CD4-positive, CD25-positive, alpha-beta regulatory T cell (primary cell): ENCODE measurements at regions not wholly inside any gene's neighbourhood (a gene's known extent, or its start where the extent isn't known, plus 50 kb on each side); places are given as distances from the start of the nearest gene placed in this dataset.

ENCODE experiments used
- ATAC-seq, 2 donors: fragments of 150-1000 bp; cut with Tn5 transposase; one replicate each; pipeline ENCODE4 v1.10.0; 2021; ENCODE audit warnings: low read depth in 2 of 2, moderate number of reproducible peaks in 2 of 2, moderate library complexity in 1 of 2
- DNase-seq, 3 donors: peaks; one replicate each; pipeline versions ENCODE4 v3.0.0 to v3.0.0-alpha.2; 2012 to 2022; ENCODE audit warnings: mixed read lengths in 1 of 3
- H3K27ac ChIP-seq: one replicate; pipeline ENCODE4 v1.7.0; 2013; ENCODE audit warnings: mild to moderate bottlenecking, low read length; ENCODE audit not compliant: insufficient read depth, poor library complexity, severe bottlenecking
- H3K27me3 ChIP-seq: one replicate; pipeline ENCODE4 v1.7.0; 2013; ENCODE audit warnings: low read length; ENCODE audit not compliant: control insufficient read depth, insufficient read depth
- H3K36me3 ChIP-seq: one replicate; pipeline ENCODE4 v1.7.0; 2013; ENCODE audit warnings: mild to moderate bottlenecking, low read length, moderate library complexity; ENCODE audit not compliant: control insufficient read depth, insufficient read depth
- H3K4me1 ChIP-seq: 2 replicates; pipeline ENCODE4 v1.7.0; 2013; ENCODE audit warnings: mild to moderate bottlenecking, low read length; ENCODE audit not compliant: insufficient read depth, control insufficient read depth, poor library complexity, severe bottlenecking
- H3K4me3 ChIP-seq: one replicate; pipeline ENCODE4 v1.7.0; 2013; ENCODE audit warnings: low read depth, mild to moderate bottlenecking, low read length, moderate library complexity
- H3K9me3 ChIP-seq, 2 experiments: 1 replicate in 1 of 2; 2 replicates in 1 of 2; pipeline ENCODE4 v1.7.0; 2013; ENCODE audit warnings: low read length in 2 of 2, mild to moderate bottlenecking in 1 of 2, moderate library complexity in 1 of 2; ENCODE audit not compliant: control insufficient read depth in 2 of 2
- H3K27ac Mint-ChIP-seq, 3 donors: one replicate each; pipeline ENCODE4 v1.8.0; 2020 to 2022; ENCODE audit warnings: mild to moderate bottlenecking in 3 of 3, mixed read lengths in 3 of 3, moderate library complexity in 2 of 3
- H3K27me3 Mint-ChIP-seq: one replicate; pipeline ENCODE4 v1.8.0; 2022; ENCODE audit warnings: mild to moderate bottlenecking, mixed read lengths
- H3K36me3 Mint-ChIP-seq: one replicate; pipeline ENCODE4 v1.8.0; 2020; ENCODE audit warnings: mixed read lengths
- H3K4me1 Mint-ChIP-seq, 4 donors: one replicate each; pipeline ENCODE4 v1.8.0; 2020 to 2022; ENCODE audit warnings: mixed read lengths in 4 of 4, mild to moderate bottlenecking in 1 of 4
- H3K4me3 Mint-ChIP-seq, 4 donors: one replicate each; pipeline ENCODE4 v1.8.0; 2020 to 2022; ENCODE audit warnings: mild to moderate bottlenecking in 4 of 4, mixed read lengths in 4 of 4, moderate library complexity in 3 of 4
- H3K9me3 Mint-ChIP-seq, 7 donors: one replicate each; pipeline ENCODE4 v1.8.0; 2020 to 2022; ENCODE audit warnings: mixed read lengths in 7 of 7, mild to moderate bottlenecking in 3 of 7, moderate library complexity in 2 of 7

DNA sequence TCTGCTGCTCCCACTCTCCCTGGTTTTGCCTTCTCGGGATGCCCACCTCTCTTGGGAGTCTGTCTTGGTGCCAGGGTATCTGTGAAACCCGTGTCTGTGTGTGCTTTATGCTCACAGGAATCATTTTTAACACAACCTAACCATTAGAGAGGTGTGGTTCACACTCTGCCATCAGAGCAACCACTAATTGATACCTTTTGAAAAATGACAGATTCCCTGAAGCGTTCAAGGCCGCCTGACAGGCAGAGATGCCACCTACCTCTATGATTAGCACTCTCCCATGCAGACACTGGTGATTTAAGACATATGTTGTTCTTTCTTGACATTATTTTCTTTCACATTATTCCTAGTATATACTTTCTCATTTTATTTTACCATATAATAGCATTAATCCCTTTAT is 207.3 kb upstream of the SGCD start:
- Mint-ChIP-seq H3K27ac (no peak overlapping the region), H3K36me3 (no peaks in the 10 kb centered on the region), H3K9me3 (peaks cover 0 to 3% (median 0%) of the 10 kb centered on the region in 7 donors), H3K27me3 (peaks cover 9% of the 10 kb centered on the region), H3K4me1 (no peaks in the 10 kb centered on the region), H3K4me3 (peak overlapping the region in 1 of 4 donors; percentile 43)
- Histone ChIP-seq H3K4me3 (no peak overlapping the region), H3K4me1 (no peaks in the 10 kb centered on the region), H3K27me3 (peaks cover 2% of the 10 kb centered on the region), H3K9me3 (no peaks in the 10 kb centered on the region), H3K27ac (no peak overlapping the region), H3K36me3 (no peaks in the 10 kb centered on the region)
- DNase-seq (no peak), ATAC-seq (no peak)

DNA sequence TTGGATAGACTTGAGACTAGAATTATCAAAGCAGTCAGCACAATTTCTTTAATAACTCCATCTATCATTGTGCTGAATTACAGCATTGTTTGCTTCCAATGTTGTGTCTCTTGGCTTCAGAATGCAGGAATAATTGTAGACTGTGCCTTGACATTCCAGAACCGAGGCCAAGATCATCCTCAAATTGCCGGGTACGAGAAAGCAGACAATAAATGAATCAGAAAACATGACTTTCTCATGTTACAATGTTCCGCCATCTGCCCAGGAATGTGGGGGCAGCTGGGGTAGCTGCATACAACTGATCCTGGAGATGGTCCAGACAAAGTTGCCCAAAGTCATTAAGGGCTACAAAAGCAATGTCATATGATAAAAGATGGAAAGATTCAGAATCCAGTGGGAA is 206.2 kb upstream of the SGCD start:
- Histone ChIP-seq H3K27ac (no peak overlapping the region), H3K4me3 (no peak overlapping the region), H3K9me3 (no peaks in the 10 kb centered on the region), H3K4me1 (no peaks in the 10 kb centered on the region), H3K27me3 (peaks cover 2% of the 10 kb centered on the region), H3K36me3 (no peaks in the 10 kb centered on the region)
- Mint-ChIP-seq H3K9me3 (peaks cover 0 to 3% (median 0%) of the 10 kb centered on the region in 7 donors), H3K4me3 (no peak overlapping the region), H3K36me3 (no peaks in the 10 kb centered on the region), H3K27me3 (peaks cover 9% of the 10 kb centered on the region), H3K4me1 (no peaks in the 10 kb centered on the region), H3K27ac (no peak overlapping the region)
- ATAC-seq (no peak), DNase-seq (no peak)

DNA sequence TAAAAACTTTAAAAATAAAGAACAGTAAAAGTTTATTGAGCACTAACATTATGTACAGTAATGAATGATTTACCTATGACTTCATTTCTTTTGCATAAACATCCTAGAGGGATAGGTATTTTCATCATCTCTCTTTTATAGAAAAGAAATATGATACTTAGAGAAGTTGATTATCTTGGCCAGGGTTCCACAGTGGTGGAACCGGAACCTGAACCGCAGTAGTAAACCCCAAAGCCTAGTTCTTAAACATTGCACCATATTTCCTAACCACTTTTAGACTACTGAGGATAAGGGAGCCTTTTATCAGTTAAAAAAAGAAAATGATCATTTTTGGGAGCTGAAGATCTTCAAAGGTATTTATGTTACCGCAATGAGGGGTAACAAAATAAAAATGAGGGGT is 205.7 kb upstream of the SGCD start:
- Histone ChIP-seq H3K36me3 (no peaks in the 10 kb centered on the region), H3K27me3 (peaks cover 2% of the 10 kb centered on the region), H3K9me3 (no peaks in the 10 kb centered on the region), H3K27ac (no peak overlapping the region), H3K4me1 (no peaks in the 10 kb centered on the region), H3K4me3 (no peak overlapping the region)
- Mint-ChIP-seq H3K9me3 (peaks cover 0 to 3% (median 1%) of the 10 kb centered on the region in 7 donors), H3K4me1 (no peaks in the 10 kb centered on the region), H3K4me3 (no peak overlapping the region), H3K27ac (no peak overlapping the region), H3K36me3 (no peaks in the 10 kb centered on the region), H3K27me3 (peaks cover 9% of the 10 kb centered on the region)
- DNase-seq = no peak
- no peak for ATAC-seq

DNA sequence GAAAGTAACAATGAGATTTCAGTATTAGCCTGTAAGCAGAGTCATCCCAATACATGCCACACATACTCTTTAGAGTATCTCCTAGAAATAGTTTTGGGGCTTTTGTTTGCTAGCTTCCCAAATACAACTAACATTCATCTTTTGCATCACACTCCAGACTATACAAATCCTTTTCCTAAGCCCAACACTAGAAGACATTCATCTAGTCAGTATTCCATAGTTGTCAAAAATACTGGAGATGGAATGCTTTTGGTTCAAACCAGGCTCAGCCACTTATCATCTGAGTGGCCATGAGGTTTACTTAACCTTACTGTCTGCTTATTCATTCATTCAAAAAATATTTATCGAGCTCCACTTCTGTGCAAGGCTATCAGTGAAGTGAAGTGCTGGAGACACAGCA is 205.1 kb upstream of the SGCD start:
- peaks cover 0 to 3% (median 1%) of the 10 kb centered on the region in 7 donors for H3K9me3 Mint-ChIP-seq
- no peaks in the 10 kb centered on the region for H3K36me3 Mint-ChIP-seq
- H3K4me1 Mint-ChIP-seq = no peaks in the 10 kb centered on the region
- Histone ChIP-seq H3K4me3 (no peak overlapping the region), H3K9me3 (no peaks in the 10 kb centered on the region), H3K36me3 (no peaks in the 10 kb centered on the region), H3K27ac (no peak overlapping the region), H3K4me1 (no peaks in the 10 kb centered on the region), H3K27me3 (peaks cover 2% of the 10 kb centered on the region)
- DNase-seq = no peak
- H3K27ac Mint-ChIP-seq = no peak overlapping the region
- ATAC-seq = no peak
- H3K27me3 Mint-ChIP-seq = peaks cover 9% of the 10 kb centered on the region
- no peak overlapping the region for H3K4me3 Mint-ChIP-seq

DNA sequence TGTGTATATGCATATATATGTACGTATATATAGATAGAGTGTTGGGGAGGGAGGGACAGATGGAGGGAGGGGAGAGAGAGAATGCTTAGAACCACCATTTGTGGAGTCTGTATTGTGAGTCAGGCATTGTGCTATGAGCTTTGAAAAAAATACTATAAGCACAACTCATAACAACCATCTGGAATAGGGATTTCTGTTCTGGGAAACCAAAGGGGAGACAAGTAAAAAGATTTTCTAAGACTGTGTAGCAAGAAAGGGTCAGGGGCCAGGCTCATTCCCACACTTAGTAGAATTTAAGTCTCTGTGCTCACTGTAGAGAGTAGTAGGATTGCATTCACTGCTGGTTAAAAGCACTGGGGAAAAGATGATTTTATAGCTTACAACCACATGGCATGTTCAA is 202.3 kb upstream of the SGCD start:
- no peak overlapping the region for H3K27ac Mint-ChIP-seq

DNA sequence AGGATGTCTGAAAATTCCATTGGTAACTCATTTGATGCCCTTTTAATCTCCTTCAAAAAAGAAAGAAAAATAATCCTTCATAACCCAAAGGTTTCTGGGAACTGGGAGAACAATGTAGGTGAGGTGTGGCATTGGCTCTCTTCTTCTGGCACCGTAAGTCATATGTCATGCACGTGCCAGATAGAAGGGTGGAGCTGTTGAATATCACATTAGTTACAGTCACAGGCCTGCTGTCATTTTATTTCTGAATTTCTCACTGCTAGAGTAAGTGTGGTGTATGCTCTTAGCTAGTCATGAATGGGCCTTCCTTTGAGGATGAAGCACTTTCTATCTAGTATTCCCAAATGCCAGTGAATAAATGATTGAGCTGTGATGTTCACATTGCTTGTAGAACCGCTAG is 201.8 kb upstream of the SGCD start:
- H3K27me3 ChIP-seq = no peaks in the 10 kb centered on the region
- no peak overlapping the region for H3K27ac ChIP-seq
- H3K9me3 ChIP-seq = no peaks in the 10 kb centered on the region
- no peak overlapping the region for H3K4me3 ChIP-seq
- Mint-ChIP-seq H3K36me3 (no peaks in the 10 kb centered on the region), H3K4me3 (no peak overlapping the region), H3K27me3 (peaks cover 8% of the 10 kb centered on the region), H3K27ac (no peak overlapping the region), H3K9me3 (peaks cover 0 to 3% (median 2%) of the 10 kb centered on the region in 7 donors), H3K4me1 (no peaks in the 10 kb centered on the region)
- H3K4me1 ChIP-seq = no peaks in the 10 kb centered on the region
- DNase-seq (no peak), ATAC-seq (no peak)
- H3K36me3 ChIP-seq = no peaks in the 10 kb centered on the region

More for the DNA sequence above, 202.3 kb upstream of the SGCD start:
- no peaks in the 10 kb centered on the region for H3K36me3 Mint-ChIP-seq
- H3K4me1 Mint-ChIP-seq = no peaks in the 10 kb centered on the region
- no peak for DNase-seq
- Histone ChIP-seq H3K27me3 (no peaks in the 10 kb centered on the region), H3K27ac (no peak overlapping the region), H3K36me3 (no peaks in the 10 kb centered on the region), H3K9me3 (no peaks in the 10 kb centered on the region), H3K4me1 (no peaks in the 10 kb centered on the region), H3K4me3 (no peak overlapping the region)
- H3K27me3 Mint-ChIP-seq = peaks cover 9% of the 10 kb centered on the region
- ATAC-seq = no peak
- no peak overlapping the region for H3K4me3 Mint-ChIP-seq
- H3K9me3 Mint-ChIP-seq = peaks cover 0 to 3% (median 2%) of the 10 kb centered on the region in 7 donors

DNA sequence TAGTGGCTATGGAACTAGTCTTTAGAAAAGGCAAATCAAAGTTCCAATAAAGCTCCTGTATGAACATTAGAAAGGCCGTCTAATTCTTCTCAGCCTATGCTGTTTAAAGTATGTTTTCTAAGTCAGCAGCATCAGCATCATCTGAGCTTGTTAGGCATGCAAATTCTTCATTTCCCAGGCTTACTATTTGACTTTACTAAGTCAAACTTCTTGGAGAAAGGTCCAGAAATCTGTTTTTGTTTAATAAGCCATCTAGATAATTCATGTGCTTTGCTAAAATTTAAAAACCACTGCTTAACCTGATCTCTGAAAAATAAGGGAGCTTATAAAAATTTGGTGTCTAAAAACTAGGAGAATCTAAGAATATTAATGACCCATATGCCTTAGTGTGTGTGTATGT is 200.2 kb upstream of the SGCD start:
- H3K36me3 ChIP-seq = no peaks in the 10 kb centered on the region
- no peaks in the 10 kb centered on the region for H3K36me3 Mint-ChIP-seq
- H3K4me1 Mint-ChIP-seq = no peaks in the 10 kb centered on the region
- no peaks in the 10 kb centered on the region for H3K9me3 ChIP-seq
- no peak overlapping the region for H3K27ac Mint-ChIP-seq
- H3K4me3 ChIP-seq = no peak overlapping the region
- H3K27me3 ChIP-seq = no peaks in the 10 kb centered on the region
- no peak overlapping the region for H3K27ac ChIP-seq
- DNase-seq (no peak), ATAC-seq (no peak)
- H3K9me3 Mint-ChIP-seq = peaks cover 0 to 3% (median 2%) of the 10 kb centered on the region in 7 donors
- no peak overlapping the region for H3K4me3 Mint-ChIP-seq
- H3K4me1 ChIP-seq = no peaks in the 10 kb centered on the region
- H3K27me3 Mint-ChIP-seq = peaks cover 5% of the 10 kb centered on the region

DNA sequence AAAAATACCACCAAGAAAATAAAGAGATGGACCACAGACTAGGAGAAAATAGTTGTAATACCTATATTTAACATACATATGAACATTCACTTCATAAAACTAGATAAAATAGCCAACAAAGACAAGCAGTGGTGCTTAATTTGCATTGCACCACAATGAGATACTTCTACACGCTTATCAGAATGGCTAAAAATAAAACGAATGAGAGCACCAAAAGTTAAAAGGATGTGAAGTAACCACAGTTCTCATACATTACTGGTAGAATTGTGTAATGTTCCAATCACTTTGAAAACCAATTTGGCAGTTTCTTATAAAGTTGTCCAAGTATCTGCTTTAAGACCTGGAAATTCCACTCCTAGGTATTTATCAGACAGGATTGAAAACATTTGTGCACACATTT is 198.9 kb upstream of the SGCD start:
- ATAC-seq (no peak), DNase-seq (no peak)
- Mint-ChIP-seq H3K9me3 (peaks cover 0 to 3% (median 1%) of the 10 kb centered on the region in 7 donors), H3K4me1 (no peaks in the 10 kb centered on the region), H3K27me3 (peaks cover 5% of the 10 kb centered on the region), H3K4me3 (no peak overlapping the region), H3K36me3 (no peaks in the 10 kb centered on the region), H3K27ac (no peak overlapping the region)
- Histone ChIP-seq H3K4me3 (no peak overlapping the region), H3K27me3 (no peaks in the 10 kb centered on the region), H3K4me1 (no peaks in the 10 kb centered on the region), H3K27ac (no peak overlapping the region), H3K9me3 (no peaks in the 10 kb centered on the region), H3K36me3 (no peaks in the 10 kb centered on the region)
